GM18508 (cell line): ENCODE measurements at regions not wholly inside any gene's neighbourhood (a gene's known extent, or its start where the extent isn't known, plus 50 kb on each side); places are given as distances from the start of the nearest gene placed in this dataset.

Experiments
- ATAC-seq: cut with Tn5 transposase; IDR thresholded peaks from one replicate; pipeline ENCODE4 v1.9.1; 2021; ENCODE audit warnings: moderate number of reproducible peaks; ENCODE audit not compliant: insufficient read depth, unreplicated experiment

GRCh38 chr16:48105976-48106375 lies 49.8 kb downstream of the ABCC12 start:
- no peak for ATAC-seq

- ATAC-seq, result no peak
Measured at GRCh38 chr16:48105456-48105855, 50.3 kb downstream of the ABCC12 start.

DNA sequence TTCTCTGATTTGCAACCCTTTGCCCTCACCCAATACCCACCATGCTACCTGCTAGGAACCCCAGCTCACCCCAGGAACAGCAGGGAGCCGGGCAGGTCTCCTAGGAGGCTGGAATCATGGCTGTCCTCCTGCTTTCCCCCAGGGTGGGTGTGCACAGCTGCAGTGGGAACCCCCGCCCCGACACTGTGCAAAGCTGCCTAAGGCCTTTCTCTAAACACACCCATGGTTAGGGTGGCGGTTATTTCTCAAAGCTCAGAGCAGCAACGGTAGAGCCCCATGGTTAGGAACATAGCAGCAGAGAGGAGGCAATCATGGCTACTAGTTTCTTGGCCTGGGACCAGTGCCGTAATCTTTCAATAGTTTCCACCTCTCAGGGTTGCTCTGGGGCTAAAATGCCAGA lies 52.2 kb downstream of the ABCC12 start:
- ATAC-seq, result no peak

- no peak for ATAC-seq
Measured at GRCh38 chr16:48102083-48103008, 53.4 kb downstream of the ABCC12 start.

- peak; percentile 57 for ATAC-seq
Measured at GRCh38 chr16:48101069-48101674, 54.6 kb downstream of the ABCC12 start.

DNA sequence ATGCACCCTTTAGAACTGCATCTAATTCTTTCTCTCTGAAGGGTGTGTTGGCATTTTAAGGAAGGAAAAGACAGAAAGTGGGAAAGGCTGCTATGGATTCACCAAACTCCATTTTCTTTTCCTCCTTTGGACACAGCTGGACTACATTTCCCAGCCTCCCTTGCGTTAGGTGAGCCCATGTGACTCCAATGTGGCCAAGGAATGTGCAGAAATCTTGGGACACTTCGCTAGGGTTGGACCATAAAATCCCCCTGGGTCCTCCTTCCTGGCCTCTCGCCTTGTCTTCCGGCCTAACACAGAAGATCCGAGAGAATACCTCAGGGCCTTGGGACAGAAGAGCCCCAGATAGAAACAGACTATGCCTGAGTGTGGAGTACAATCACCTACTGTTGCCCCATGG lies 56.3 kb downstream of the ABCC12 start:
- no peak for ATAC-seq

DNA sequence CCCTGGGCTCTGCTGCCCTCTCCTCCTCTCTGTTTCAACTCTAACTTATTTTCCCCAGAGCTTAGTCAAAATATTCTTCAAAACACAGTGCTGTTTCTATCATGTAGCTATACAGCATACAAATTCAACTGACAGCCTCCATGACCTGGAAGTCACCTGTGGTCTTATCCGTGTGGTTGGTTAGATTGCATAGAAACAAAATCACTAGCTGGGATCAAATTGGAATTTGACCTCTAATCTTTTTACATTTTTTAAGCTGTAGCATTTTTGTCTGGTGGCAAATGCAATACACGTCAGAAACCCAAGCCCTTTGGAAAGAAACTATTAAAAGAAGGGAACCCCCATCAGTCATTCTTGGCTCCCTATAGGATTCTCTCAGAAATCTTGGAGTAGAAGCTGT lies 57.3 kb downstream of the ABCC12 start:
- no peak for ATAC-seq

GRCh38 chr16:48091117-48091516 lies 64.7 kb downstream of the ABCC12 start:
- no peak for ATAC-seq

DNA sequence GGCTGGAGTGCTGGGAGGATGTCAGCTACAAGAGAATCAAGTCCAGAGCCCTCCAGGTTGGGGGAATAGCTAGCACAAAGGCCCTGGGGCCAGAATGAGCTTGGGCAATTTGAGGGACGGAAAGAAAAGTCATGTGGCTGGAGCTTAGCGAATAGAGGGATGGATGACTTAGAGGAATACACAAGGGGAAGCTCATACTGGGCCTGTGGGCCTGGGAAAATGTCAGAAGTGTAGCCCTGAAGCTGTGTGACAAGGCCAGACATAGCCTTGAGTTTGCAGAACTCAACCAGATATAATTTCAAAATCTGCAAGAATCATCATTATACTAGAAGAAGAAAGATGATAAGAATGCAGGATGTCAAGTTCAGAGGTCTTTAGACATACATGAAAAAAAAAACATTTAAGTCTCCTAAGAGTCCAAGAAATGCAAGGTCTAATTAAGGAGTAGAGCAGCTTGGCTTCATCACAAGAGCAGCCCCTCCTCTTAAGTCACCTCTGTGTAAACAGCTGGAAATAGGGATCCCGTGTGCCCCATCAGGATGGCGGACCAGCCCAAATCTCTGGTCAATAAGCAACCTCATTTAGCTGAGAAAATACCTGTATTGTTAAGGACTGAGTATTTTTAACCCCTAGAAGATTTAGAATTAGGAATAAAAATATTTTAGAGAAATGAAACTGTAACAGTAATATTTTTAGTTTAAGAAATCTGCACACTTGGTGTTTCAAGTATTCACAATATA lies 66.6 kb downstream of the ABCC12 start:
- ATAC-seq, result no peak

GRCh38 chr16:48087639-48088038 lies 68.2 kb downstream of the ABCC12 start:
- ATAC-seq, result no peak

- no peak for ATAC-seq
Measured at GRCh38 chr16:48086422-48086821, 69.4 kb downstream of the ABCC12 start.

- no peak for ATAC-seq
Measured at GRCh38 chr16:48085729-48086128, 70.1 kb downstream of the ABCC12 start.

DNA sequence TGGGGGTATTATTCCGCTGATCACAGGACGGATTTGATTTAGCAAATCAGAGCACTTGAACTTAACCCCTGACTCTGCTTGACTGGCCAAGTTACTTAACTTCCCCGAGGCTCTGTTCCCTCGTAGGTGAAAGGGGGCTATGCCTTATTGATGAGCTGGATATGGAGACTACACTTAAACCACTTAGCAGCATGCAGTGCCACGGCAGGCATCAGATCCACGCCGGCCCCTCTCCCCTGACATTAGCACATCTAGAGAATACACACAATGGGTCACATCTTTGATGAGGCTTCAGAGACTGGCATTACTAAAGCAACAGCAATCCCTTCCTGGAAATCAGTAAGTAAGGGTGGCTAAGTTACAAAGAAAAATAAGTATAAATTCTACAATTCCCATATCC lies 71.0 kb downstream of the ABCC12 start:
- no peak for ATAC-seq

- ATAC-seq, result no peak
Measured at GRCh38 chr16:48082516-48082915, 73.3 kb downstream of the ABCC12 start.

- ATAC-seq, result no peak
Measured at GRCh38 chr16:48081656-48082055, 74.1 kb downstream of the ABCC12 start.

GRCh38 chr16:48076455-48077012 lies 79.3 kb downstream of the ABCC12 start:
- no peak for ATAC-seq

- ATAC-seq, result no peak
Measured at GRCh38 chr16:48075398-48075797, 80.4 kb downstream of the ABCC12 start.

- ATAC-seq, result no peak
Measured at GRCh38 chr16:48067388-48067787, 88.4 kb downstream of the ABCC12 start.

DNA sequence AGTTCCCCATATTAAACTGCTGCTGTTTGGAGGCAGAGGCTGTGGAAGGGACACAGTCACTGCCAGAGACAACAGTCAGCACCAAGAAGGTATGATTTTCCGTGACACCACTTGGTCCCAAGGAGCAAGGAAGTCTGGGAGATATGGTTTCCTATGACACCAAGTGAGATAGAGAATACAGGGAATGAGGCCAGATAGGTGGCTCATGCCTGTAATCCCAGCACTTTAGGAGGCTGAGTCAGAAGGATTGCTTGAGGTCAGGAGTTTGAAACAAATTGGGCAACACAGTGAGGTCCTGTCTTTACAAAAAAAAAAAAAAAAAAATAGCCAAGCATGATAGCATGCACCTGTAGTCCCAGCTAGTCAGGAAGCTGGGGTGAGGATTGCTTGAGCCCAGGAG lies 90.8 kb downstream of the ABCC12 start:
- no peak for ATAC-seq

DNA sequence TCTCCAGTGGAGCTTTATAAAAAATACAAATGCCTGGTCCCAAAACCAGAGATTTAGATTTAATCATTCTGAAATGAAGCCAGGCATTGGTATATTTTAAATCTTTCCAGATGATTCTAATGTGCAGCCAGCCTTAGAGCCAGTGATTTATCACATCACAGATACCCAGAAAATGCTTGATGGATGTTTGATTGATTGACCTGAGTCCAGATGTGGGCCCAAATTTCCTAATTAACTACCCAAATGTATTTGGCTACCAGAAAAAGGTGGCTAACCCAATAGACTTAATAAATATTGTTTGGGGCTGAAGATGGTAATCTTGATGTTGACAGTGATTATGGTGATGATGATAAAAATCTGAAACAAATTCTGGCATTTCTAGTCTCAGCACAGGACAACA lies 93.1 kb downstream of the ABCC12 start:
- ATAC-seq, result no peak

DNA sequence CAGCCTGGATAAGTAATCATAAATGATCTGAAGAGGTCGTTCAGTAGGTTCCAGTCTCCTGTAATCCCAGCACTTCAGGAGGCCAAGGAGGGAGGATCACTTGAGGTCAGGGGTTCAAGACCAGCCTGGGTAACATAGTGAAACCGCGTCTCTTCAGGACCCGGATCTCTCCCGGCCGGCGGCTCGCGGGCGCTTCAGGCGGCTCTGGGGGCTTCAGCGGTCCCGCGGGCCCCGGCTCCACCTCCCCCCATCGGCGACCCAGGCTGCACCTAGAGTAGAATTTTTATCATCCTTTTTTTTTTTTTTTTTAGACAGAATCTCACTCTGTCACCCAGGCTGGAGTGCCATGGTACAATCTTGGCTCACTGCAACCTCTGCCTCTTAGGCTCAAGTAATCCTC lies 95.9 kb downstream of the ABCC12 start:
- ATAC-seq, result no peak
